ENCODE measurements at regions not wholly inside any gene's neighbourhood (a gene's known extent, or its start where the extent isn't known, plus 50 kb on each side); places are given as distances from the start of the nearest gene placed in this dataset.
"Not testable (repeated sequence)": the region's sequence is repeated elsewhere in the genome, so short reads cannot be mapped to it uniquely, and the experiment has no call there.

DNA sequence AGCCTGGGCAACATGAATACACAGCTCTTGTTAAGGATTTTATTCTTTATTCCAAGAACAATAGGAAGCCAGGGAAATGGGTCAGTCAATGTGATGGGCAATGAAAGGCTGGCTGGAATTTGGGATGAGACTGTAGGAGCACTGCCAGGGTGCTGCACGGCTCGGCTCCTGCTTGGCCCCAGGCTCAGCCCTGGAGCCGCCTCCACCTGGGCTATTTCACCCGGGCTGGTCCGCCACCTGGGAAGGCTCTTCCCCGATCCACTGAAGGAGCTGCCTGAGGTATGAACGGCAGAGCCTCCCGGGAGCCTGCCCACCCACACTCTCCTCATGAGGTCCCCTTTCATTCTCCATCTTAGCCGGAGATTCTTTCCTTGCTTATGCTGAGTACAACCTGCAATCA is 80.4 kb upstream of the KMT2C start:
- Histone ChIP-seq H2AFZ (ENCODE audit: low read depth) (no peak overlapping the region), H3K36me3 (replicated peaks in 1 of 2; ENCODE audit: control insufficient read depth in 1 of 2, insufficient read depth in 2 of 2, low read length in 1 of 2) (no peaks in the 10 kb centered on the region), H3K9me2 (no peaks in the 10 kb centered on the region), H3F3A (replicated peaks; ENCODE audit: insufficient read depth) (no peaks in the 10 kb centered on the region), H3K9me3 (no peaks in the 10 kb centered on the region), H4K20me1 (ENCODE audit: insufficient read depth) (no peaks in the 10 kb centered on the region), H3K79me2 (ENCODE audit: insufficient read depth) (no peaks in the 10 kb centered on the region), H3K4me3 (ENCODE audit: low read depth in 2 of 2, low read length in 1 of 2) (no peak overlapping the region), H3K27ac (ENCODE audit: low read depth in 2 of 2, low read length in 1 of 2) (no peak overlapping the region), H3K4me2 (no peak overlapping the region), H3K4me1 (ENCODE audit: control insufficient read depth in 1 of 2, insufficient read depth in 2 of 2, low read depth in 1 of 2, low read length in 1 of 2) (no peaks in the 10 kb centered on the region), H3K27me3 (ENCODE audit: insufficient read depth) (no peaks in the 10 kb centered on the region), H3K9ac (no peak overlapping the region)
- no peak for DNase-seq
- ChIA-PET POLR2A (no interaction called here), CTCF (interaction anchor here (1.2 kb wide), 1 partner anchor 17 kb away, joined by 4 read pairs; no protein-coding TSS in a partner anchor)
- TF ChIP-seq SMC3 (IDR thresholded peaks at IDR 0.05; ENCODE audit: low read depth, low read length): no peak
- TF ChIP-seq SIN3A (IDR thresholded peaks at IDR 0.05; ENCODE audit: borderline replicate concordance, low read depth, low read length): no peak
- no peak for TF ChIP-seq MXI1 (IDR thresholded peaks at IDR 0.05; ENCODE audit: low read depth, low read length)
- no peak for TF ChIP-seq FOSL2 (IDR thresholded peaks at IDR 0.05; ENCODE audit: borderline replicate concordance, low read depth)
- no peak for TF ChIP-seq CTCF (IDR thresholded peaks at IDR 0.05)
- TF ChIP-seq EP300 (IDR thresholded peaks at IDR 0.05; ENCODE audit: borderline replicate concordance in 1 of 2, low read depth in 1 of 2, low read length in 1 of 2): no peak
- no peak for TF ChIP-seq JUND (IDR thresholded peaks at IDR 0.05)
- no peak for TF ChIP-seq GABPA (IDR thresholded peaks at IDR 0.05; ENCODE audit: low read depth)
- no peak for TF ChIP-seq RAD21 (IDR thresholded peaks at IDR 0.05; ENCODE audit: low read length)
- TF ChIP-seq, protein P1, sequence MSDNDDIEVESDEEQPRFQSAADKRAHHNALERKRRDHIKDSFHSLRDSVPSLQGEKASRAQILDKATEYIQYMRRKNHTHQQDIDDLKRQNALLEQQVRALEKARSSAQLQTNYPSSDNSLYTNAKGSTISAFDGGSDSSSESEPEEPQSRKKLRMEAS (IDR thresholded peaks at IDR 0.05; ENCODE audit: low read depth): no peak
- TF ChIP-seq NFIC (IDR thresholded peaks at IDR 0.05; ENCODE audit: borderline replicate concordance): no peak
- no peak for TF ChIP-seq USF1 (IDR thresholded peaks at IDR 0.05; ENCODE audit: borderline replicate concordance, low read depth)
- TF ChIP-seq REST (IDR thresholded peaks at IDR 0.05; ENCODE audit: low read depth, low read length): no peak
- TF ChIP-seq TCF12 (IDR thresholded peaks at IDR 0.05): no peak
- 67% methylated on average over 9 of the region's 9 CpGs for WGBS (ENCODE audit: low lambda C conversion rate)

GRCh38 chr7:152515266-152515950 is 79.6 kb upstream of the KMT2C start:
- not testable (repeated sequence) for H3F3A ChIP-seq (replicated peaks; ENCODE audit: insufficient read depth); H3K4me1 ChIP-seq (ENCODE audit: control insufficient read depth in 1 of 2, insufficient read depth in 2 of 2, low read depth in 1 of 2, low read length in 1 of 2); H3K9me2 ChIP-seq; H3K9ac ChIP-seq; H3K36me3 ChIP-seq (replicated peaks in 1 of 2; ENCODE audit: control insufficient read depth in 1 of 2, insufficient read depth in 2 of 2, low read length in 1 of 2); DNase-seq; H2AFZ ChIP-seq (ENCODE audit: low read depth); H4K20me1 ChIP-seq (ENCODE audit: insufficient read depth); H3K79me2 ChIP-seq (ENCODE audit: insufficient read depth); H3K9me3 ChIP-seq; H3K4me3 ChIP-seq (ENCODE audit: low read depth in 2 of 2, low read length in 1 of 2); H3K4me2 ChIP-seq; H3K27me3 ChIP-seq (ENCODE audit: insufficient read depth); H3K27ac ChIP-seq (ENCODE audit: low read depth in 2 of 2, low read length in 1 of 2)
- 77% methylated on average over 25 of the region's 25 CpGs for WGBS (ENCODE audit: low lambda C conversion rate)
- POLR2A ChIA-PET: interaction anchor here (1.1 kb wide), 1 partner anchor 9 kb away, joined by 3 read pairs; no protein-coding TSS in a partner anchor
- CTCF ChIA-PET: interaction anchor here (1.2 kb wide), 1 partner anchor 16 kb away, joined by 4 read pairs; no protein-coding TSS in a partner anchor

All from SK-N-SH (cell line).